GM20000 (cell line): ENCODE measurements at regions not wholly inside any gene's neighbourhood (a gene's known extent, or its start where the extent isn't known, plus 50 kb on each side); places are given as distances from the start of the nearest gene placed in this dataset.

Source experiments
- DNase-seq: peaks from one replicate; pipeline ENCODE4 v3.0.0; 2012; ENCODE audit warnings: low spot score
- TF ChIP-seq, protein P1 (sequence below): IDR thresholded peaks from 2 replicates; pipeline ENCODE4 v1.5.1; 2012; ENCODE audit warnings: mild to moderate bottlenecking, control low read depth; ENCODE audit errors: extremely low read depth, missing control alignments

DNA sequence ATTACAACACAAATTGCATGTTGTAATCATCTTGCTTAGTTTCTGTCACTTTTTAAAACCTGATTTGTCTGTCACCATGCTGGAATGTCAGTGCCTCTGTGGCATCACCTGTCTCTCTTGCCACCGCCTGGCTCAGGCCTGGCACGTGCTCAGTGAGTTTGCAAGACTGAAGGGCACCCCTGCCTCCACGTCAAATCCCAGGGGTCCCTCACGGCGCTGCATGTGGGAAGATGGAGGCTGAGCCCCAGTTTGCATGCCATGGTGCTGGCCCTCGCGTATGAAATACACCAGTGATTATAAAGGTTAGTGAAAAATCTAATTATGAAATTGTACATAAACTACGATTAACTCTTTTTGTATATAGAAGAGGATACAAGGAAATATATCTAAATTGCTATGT lies 51.9 kb upstream of the VIPR2 start:
- TF ChIP-seq, protein P1, sequence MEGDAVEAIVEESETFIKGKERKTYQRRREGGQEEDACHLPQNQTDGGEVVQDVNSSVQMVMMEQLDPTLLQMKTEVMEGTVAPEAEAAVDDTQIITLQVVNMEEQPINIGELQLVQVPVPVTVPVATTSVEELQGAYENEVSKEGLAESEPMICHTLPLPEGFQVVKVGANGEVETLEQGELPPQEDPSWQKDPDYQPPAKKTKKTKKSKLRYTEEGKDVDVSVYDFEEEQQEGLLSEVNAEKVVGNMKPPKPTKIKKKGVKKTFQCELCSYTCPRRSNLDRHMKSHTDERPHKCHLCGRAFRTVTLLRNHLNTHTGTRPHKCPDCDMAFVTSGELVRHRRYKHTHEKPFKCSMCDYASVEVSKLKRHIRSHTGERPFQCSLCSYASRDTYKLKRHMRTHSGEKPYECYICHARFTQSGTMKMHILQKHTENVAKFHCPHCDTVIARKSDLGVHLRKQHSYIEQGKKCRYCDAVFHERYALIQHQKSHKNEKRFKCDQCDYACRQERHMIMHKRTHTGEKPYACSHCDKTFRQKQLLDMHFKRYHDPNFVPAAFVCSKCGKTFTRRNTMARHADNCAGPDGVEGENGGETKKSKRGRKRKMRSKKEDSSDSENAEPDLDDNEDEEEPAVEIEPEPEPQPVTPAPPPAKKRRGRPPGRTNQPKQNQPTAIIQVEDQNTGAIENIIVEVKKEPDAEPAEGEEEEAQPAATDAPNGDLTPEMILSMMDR = no peak

DNA sequence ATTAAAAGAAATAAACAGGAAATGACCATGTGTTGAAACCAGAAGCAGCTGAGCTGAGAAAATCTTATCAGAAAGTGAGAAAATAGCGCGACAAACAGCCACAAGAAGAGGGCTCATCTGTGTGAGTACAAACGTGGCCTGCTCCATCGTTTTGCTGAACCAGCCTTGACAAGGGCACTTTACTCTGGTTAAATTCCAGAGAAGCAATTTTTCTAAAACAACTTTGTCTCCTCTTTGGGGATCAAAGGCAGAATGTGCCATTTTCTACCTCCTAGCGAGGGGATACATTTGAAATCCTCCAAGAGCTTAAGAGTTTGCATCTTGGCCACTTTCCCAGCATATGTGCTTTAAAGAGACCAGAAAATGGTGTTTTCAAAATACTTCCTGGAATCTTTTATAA lies 51.3 kb upstream of the VIPR2 start:
- DNase-seq = no peak
- TF ChIP-seq, protein P1 = no peak

More for the DNA sequence above, 51.9 kb upstream of the VIPR2 start:
- DNase-seq = no peak
